GM18511 (cell line): ENCODE measurements at regions not wholly inside any gene's neighbourhood (a gene's known extent, or its start where the extent isn't known, plus 50 kb on each side); places are given as distances from the start of the nearest gene placed in this dataset.

Source experiments
- ATAC-seq: cut with Tn5 transposase; IDR thresholded peaks from one replicate; pipeline ENCODE4 v1.9.1; 2021; ENCODE audit warnings: mild to moderate bottlenecking, moderate library complexity; ENCODE audit not compliant: unreplicated experiment

DNA sequence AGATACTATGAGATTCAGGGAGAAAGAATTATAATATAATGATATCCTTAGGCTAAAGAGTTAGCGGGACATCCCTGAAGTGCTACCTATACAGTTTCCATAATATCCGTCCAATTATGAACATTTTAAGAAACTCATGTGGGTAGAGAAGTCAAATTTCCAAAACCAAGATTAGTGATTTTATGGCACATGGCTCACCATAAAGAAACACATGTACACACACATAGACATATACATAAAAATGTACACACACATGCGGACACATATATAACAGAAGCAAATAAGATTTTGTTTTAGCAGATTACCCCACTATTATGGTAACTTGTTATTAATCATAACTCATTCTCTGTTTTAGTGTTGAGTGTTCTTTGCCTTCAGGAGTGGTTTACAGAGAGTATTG is 566.7 kb upstream of the NEGR1 start:
- ATAC-seq: no peak

DNA sequence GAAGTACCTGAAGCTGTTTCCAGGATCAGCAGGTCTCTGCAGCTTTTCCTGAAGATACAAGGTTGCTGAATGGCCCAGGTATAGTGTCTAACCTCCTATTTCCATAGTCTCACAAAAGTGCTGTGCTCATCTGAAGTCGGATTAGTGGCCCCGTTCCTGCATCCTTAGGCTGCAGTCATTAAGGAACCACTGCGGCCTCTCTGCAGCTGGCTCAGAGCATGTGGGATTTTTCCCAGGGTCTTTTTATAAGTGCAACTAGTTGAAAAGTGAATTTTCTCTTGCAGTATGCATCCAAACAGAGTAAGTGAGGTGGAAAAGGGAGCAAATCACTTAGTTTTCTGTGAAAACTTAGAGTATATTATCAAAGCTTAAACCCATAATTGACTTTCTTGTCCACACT is 565.3 kb upstream of the NEGR1 start:
- no peak for ATAC-seq

DNA sequence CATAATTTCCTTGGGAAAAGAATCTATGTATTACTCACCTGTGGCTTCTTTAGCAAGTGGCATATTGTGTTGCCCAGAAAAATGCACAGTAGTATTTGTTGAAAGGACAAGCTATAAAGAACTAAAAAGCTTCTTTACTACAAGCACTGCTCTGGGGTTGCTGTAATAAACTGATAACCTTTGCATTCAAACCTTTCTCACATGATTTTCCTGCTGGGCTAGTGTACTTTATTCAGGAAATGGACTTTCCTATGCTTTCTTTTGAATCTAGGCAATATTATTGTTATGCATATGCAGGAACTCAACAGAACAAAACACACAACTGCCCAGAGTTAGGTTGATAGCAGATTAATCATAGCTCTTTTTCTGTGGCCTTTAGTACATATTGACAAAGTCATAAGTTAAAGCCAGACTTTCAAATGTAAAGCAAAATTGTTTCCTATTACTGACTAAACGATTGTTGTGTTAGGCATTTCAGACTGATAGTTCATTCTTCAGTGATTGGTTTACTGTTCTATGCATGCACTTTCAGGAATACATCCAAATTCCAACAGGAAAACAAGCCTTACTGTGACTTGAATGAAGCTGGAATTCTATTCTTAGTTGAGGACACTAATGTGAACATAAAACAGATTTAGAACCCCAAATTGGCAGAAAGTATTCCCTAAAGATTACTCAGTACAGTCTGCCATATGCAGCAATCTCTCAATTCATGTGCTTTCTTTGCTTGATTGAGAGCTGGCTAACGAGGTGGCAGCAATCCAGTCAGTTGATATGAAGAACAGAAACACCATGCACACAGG is 564.3 kb upstream of the NEGR1 start:
- ATAC-seq: no peak

DNA sequence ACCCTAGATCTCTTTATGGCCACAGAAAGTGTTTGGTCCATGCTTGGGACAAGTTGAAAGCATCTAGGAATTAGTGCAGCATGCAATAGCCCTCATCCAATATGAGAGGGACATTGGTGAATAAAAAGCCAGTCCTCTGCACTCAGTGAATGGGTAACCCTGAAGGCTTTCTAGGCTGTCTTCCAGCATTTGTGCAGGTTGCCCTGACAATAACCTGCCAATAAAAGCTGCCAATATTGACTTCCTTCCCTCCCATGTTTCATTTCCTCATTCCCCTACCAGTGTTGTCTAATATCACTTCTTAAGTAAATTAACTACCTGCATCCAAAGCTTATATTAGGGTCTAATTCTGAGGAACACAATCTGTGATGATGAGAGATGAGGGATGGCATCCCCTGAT is 563.6 kb upstream of the NEGR1 start:
- no peak for ATAC-seq

DNA sequence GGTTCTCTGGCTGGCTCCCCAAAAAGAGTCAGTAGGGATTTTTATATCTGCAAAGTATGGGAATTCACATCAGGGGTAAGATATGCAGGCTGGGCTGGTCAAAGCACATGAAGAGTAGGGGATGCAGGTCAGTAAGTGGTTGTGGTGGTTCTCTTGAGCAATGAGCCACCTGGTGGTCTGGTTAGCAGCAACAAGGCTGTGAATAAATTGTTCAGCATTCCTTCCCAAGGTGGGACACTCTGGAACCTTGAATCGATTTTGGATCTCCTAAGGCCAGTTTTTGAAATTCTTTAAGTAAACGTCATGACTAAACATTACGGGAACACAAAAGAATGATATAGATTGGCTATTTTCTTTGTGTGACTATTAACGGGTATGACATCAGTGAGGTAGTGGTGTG is 563.0 kb upstream of the NEGR1 start:
- no peak for ATAC-seq

DNA sequence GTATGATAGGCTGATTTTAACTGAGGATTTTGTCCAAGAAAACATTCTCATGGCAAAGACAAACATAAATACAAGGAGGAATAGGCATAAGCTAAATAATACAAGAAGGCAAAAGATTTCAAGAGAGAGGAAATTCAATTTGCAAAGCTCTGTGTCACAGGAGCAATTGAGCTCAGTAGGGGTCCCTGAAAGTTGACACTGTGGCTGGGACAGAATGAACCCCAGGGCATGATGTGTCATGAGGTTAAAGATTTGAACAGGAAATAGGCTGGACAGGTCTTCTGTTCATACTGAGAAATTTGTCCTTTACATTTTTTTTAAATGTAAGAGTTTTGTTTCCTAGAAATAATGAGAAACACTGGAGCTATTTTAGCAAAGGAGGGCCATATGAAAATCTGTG is 555.4 kb upstream of the NEGR1 start:
- ATAC-seq: no peak

DNA sequence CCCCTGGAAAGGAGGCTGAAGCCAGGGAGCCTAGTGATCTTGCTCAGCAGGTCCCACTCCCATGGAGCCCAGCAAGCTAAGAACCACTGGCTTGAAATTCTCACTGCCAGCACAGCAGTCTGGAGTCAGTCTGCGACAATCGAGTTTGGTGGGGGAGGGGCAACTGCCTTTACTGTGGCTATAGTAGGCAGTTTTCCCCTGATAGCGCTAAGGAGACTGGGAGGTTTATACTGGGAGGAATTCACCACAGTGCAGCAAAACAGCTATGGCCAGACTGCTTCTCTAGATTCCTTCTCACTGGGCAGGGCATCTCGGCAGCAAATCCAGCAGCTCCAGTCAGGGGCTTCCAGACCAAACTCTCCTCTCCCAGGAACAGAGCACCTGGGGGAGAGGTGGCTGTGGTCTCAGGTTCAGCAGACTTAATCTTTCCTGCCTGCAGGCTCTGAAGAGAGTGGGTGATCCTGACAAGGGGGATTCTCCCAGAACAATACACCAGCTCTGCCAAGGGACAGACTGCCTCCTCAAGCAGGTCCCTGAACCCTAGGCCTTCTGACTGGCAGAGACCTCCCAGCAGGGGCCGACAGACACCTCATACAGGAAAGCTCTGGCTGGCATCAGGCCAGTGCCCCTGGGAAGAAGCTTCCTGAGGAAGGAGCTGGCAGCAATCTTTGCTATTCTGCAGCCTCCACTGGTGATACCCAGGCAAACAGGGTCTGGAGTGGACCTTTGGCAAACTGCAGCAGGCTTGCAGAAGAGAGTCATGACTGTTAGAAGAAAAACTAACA is 548.5 kb upstream of the NEGR1 start:
- no peak for ATAC-seq

DNA sequence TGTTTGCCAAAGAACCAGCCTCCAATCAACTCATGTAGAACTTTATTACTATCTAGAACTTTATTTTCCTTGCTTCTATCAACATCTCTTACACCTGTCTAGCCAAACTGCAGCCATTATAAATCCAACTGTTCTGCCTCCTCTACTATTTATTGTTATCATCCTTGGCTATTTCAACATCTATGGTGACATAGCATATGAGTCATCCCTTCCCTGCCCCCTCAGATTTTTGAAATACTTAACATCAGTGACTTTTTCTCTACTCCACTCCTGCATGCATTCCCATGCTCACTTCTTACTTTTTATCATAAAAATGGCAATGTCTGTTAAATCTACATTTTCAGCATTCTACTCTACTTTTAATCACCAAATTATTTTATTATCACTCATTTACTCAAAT is 544.9 kb upstream of the NEGR1 start:
- ATAC-seq: no peak

DNA sequence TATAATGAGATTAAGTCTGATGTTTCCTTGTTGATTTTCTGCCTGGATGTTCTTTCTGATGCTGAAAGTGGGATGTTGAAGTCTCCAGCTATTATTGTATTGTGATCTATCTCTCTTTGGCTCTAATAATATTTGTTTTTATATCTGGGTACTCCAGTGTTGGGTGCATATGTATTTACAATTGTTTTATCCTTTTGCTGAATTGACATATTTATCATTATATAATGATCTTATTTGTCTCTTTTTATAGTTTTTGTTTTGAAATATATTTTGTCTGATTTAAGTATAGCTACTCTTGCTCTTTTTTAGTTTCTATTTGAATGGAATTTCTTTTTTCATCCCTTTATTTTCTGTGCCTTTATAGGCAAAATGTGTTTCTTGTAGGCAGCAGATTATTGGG is 522.2 kb upstream of the NEGR1 start:
- no peak for ATAC-seq

DNA sequence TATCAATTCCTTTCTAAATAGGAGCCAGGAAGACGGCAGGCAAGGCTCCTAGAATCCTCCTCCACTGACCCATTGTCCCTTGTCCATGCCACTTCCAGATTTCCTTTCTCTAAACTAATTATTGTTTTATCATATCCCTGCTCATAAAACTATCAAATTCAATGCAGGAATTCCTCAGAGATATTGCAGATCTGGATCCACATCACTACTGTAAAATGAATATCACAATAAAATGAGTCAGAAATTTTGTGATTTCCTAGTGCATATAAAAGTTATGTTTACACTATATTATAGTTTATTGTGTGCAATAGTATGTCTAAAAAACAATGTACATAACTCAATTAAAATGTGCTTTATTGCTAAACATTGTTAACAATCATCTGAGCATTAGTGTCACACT is 498.7 kb upstream of the NEGR1 start:
- no peak for ATAC-seq

DNA sequence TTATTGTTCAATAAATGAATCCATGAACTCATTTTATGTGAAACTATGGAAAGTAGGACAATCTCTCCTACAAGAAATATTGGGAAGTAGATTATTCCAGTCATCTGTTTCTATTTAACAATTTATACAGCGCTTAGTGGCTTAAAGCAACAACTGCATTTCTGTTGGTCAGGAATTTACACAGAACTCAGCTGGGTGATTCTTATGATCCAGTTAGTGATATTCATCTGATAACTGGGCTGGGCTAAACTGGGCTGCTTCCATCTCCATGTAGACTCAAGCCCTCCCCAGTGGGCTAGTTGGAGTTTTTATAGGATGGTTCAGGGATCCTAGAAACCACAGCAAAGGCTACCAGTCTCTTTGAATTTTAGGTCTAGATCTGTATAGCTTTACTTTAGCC is 497.9 kb upstream of the NEGR1 start:
- no peak for ATAC-seq

DNA sequence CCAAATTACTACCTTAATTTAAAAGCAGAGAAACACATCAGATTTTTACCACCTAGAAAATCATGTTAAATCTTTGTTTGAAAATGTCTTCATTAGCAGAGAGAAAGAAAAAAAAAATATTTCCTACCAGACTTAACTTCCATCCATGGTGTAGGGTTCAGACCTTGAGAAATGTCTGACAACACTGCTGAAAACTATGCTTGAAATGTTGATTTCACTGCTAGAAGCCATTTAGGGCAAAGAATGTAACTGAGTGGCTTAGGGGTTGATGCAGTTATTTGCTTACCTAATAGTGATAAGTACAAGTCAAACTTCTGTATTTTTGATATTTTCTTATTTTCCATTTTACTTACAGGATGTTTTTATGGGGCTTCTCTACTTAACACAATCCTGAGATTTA is 495.6 kb upstream of the NEGR1 start:
- no peak for ATAC-seq

DNA sequence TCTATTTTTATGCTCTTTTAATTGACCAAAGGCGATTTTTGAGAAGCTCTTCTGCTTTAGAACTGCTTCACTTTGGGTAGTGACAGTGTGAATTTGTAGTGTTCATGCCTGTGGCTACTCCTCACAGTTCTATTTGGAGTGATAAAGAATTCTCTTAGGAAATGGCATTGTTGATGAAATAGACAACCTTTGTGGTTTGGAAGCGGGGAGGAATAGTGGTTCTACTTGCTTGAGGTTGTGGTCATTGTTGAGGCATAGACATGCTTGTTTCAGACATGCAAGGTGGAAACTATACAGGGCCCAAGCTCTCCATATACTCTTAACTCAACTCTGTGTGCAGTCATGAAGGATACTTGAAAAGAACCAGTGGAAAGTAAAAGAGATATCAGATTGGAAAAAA is 481.1 kb upstream of the NEGR1 start:
- no peak for ATAC-seq

DNA sequence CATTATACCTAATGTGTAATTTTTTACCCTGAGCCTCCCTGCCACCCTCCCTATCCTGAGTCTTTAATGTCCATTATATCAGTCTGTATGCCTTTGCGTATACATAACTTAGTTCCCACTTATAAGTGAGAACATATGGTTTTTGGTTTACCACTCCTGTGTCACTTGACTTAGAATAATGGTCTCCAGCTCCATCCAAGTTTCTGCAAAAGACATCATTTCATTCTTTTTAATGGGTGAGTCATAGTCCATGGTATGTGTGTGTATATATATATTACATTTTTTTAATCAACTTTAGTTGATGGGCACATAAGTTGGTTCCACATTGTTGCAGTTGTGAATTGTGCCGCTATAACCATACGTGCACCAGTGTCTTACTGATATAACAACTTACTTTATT is 477.1 kb upstream of the NEGR1 start:
- ATAC-seq: no peak

DNA sequence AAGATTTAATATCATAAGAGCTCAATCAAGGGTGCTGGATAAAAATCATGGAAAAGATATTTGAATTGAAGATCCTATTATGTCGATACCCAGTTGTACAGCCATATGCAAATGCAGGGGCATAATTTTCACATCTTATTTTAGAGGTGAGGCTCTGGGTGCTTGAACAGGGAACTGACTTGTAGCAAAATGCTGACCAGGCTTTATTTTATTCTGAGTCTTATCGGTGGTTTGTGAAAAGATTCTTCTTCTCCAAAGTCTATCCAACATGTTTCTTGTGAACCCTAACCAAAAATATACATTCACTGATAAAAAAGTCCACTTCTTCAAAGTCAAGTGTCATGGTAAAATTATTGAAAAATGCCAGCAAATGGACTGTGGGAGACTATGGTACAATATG is 475.5 kb upstream of the NEGR1 start:
- no peak for ATAC-seq

DNA sequence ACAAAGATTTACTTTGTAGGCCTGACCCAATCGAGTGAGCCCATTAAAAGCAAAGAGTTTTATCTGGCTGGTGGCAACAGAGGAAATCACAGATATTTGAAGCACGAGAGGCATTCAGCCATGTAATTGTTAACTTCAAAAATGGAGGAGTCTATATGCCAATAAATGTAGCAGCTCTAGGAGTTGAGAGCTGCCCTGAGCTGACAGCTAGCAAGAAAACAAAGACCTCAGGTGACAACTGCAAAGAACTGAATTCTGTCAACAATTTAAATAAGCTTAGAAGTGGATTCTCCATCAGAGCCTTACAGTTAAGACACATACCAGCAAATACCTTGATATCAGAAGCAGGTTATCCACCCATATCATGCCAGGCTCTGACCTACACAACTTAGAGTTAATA is 463.1 kb upstream of the NEGR1 start:
- ATAC-seq: no peak

DNA sequence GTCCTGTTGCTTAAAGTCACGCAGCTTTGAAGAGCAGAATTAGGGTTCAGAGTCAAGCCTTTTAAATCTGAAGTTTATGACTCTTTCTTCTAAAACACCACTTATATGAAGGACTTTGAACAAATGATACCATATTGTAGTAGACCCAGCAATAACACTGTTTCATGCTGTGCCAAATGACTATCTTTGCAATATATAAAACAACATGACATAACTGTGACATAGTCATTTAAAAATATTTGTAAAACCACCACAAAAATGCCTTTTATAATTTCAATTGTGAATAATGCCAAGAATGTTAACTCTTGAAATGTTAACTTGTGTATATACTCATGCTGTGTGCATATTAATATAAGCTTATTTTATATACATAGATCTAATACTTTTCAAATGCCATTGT is 452.1 kb upstream of the NEGR1 start:
- ATAC-seq: no peak

DNA sequence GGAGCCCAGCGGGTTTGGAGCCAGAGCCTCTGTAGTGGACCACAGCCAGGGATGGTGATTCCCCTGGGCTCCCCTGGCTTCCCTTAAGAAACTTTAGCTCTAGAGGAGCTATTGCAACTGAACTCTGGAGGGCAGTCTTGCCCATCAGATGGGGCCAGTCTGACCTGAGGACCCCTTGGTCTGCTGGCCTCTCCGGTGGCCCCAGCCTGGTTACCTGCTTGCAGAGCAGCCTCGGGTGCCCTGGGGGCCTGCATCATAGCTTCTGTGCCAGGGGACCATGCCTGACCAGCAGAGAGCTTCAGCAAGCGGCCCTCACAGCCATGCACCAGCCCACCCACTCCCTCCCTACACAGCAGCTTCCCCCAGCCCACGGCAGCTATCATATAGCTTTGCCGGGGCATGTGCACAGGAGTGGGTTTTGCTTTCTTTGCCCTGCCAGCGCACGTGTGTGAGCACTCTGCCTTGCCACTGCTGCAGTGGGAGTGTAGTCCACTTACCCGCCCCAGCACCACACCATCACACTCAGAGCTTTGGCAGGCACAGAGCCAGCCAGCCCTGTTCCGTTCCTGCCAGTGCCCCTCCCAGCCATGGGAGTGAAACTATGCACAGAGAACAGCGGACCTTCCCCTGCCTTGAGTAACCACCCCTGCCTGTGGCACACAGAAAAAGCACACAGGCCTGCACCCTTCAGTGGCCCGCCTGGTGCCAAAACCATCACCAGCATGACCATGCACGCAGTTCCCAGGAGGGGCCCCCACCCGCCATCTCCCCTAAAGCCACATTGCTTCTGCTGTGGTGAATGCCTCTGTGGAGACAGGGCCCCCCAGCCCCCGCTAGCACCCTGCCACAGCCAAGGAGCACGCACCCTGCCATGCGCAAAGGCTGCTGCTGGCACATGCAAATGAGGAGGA is 442.9 kb upstream of the NEGR1 start:
- ATAC-seq: no peak

DNA sequence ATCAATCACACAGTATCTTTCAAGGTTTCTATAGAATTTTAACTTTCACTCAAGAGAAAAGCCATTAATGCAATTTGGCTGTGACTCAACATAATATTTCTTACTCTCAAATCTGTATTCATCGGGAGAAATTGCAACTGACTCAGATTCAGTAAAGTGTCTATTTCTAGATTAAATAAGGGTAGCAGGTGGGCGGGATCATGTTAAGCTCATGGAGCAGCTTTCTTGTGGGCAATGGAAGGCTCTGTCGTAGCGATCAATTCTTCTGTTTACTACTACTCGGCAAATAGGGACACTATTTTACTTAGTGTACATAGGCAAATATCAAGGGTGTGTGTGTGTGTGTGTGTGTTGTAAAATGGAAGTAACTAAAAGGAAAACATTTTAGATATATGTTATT is 423.6 kb upstream of the NEGR1 start:
- no peak for ATAC-seq

DNA sequence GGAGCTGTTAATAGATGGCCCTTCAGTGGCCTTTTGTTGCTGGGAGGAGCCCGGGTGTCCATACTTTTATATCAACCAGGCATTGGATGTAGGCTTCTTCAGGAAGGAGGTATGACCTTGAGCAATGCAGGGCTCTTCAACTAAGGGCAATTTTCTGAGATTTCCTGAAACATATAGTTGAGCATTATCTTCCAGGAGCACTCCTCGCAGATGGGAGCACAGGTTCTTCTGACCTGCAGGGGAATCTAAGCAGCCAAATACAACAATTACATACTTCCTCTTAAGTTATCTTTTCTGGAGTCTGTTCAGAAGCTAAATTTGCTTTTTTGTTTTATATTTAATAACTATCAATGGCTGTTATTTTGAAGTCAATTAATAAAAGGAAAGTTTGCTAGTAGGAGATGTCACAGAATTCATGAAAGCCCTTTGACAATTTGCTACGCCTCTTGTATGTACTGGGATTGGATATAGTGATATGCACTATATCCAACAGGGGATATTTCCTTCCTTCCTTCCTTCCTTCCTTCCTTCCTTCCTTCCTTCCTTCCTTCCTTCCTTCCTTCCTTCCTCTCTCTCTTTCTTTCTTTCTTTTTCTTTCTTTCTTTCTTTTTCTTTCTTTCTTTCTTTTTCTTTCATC is 422.6 kb upstream of the NEGR1 start:
- no peak for ATAC-seq

DNA sequence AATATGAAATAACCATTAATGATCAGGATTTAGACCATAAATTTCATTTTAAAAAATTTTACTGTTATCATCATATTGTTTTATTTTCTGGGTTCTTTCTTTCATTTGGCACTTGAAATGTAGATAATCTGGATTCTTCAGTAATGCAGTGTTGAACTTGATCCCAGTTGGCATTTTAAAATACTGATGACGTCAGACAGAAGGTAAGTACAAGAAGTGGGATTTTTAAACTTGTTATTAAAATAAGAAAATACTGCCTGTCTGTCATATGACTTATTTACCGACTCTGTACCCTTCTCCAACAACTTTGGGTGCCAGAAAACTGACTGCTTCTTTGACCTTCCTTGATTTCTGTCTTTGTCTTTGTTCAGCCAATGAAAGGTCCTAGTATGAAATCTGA is 415.1 kb upstream of the NEGR1 start:
- no peak for ATAC-seq
